K562 (cell line): ENCODE measurements at regions not wholly inside any gene's neighbourhood (a gene's known extent, or its start where the extent isn't known, plus 50 kb on each side); places are given as distances from the start of the nearest gene placed in this dataset.

Source experiments
- ATF1 ChIP-seq, 2 experiments: fragments of 450-650 bp in 1 of 2; IDR thresholded peaks; 2 replicates each; pipeline ENCODE4 v1.6.1; 2016; ENCODE audit warnings: missing compliant biosample characterization in 1 of 2, missing genetic modification characterization in 1 of 2
- ATF2 ChIP-seq: sonication (generic); formaldehyde crosslinking; IDR thresholded peaks from 2 replicates; pipeline ENCODE4 v1.8.1; 2022; ENCODE audit warnings: missing genetic modification reagents
- GATAD2A ChIP-seq: fragments of 450-650 bp; IDR thresholded peaks from 2 replicates; pipeline ENCODE4 v1.6.1; 2017
- HLTF ChIP-seq: fragments of 450-650 bp; IDR thresholded peaks from 2 replicates; pipeline ENCODE4 v1.6.1; 2016
- MAX ChIP-seq: sonication (generic); formaldehyde crosslinking; IDR thresholded peaks from 2 replicates; pipeline ENCODE4 v1.9.0; 2022; ENCODE audit warnings: mild to moderate bottlenecking, missing genetic modification reagents
- POLR2A ChIP-seq: fragments of 450-650 bp; conservative IDR thresholded peaks from 2 replicates; pipeline ENCODE4 v1.6.1; 2016
- PREB ChIP-seq: sonication (generic); formaldehyde crosslinking; IDR thresholded peaks from 2 replicates; pipeline ENCODE4 v1.8.1; 2023; ENCODE audit warnings: mild to moderate bottlenecking, missing genetic modification reagents
- REST ChIP-seq, 2 experiments: fragments of 450-650 bp; formaldehyde crosslinking in 1 of 2; IDR thresholded peaks; 2 replicates each; pipeline versions ENCODE4 v1.4.0 to v1.6.1; 2014 to 2020; ENCODE audit warnings: mild to moderate bottlenecking in 2 of 2, borderline replicate concordance in 1 of 2, low read depth in 1 of 2
- SP2 ChIP-seq: IDR thresholded peaks from 2 replicates; pipeline ENCODE4 v1.6.1; 2011; ENCODE audit warnings: mild to moderate bottlenecking, low read depth, low read length, moderate library complexity; ENCODE audit not compliant: poor library complexity, severe bottlenecking; ENCODE audit errors: extremely low read depth
- ZC3H11A ChIP-seq: IDR thresholded peaks from 2 replicates; pipeline ENCODE4 v1.6.1; 2012; ENCODE audit warnings: low read depth, low read length, improper control_type of control experiment
- ZNF274 ChIP-seq: IDR thresholded peaks from 2 replicates; pipeline ENCODE4 v1.6.1; 2011; ENCODE audit warnings: low read depth, mild to moderate bottlenecking, low read length, moderate library complexity, borderline replicate concordance

GRCh38 chr4:56160636-56161035 is 211.9 kb downstream of the CEP135 start:
- TF ChIP-seq GATAD2A, result no peak
- TF ChIP-seq ZC3H11A, result no peak
- no peak for TF ChIP-seq POLR2A
- TF ChIP-seq ATF1 (CRISPR knock-in tag; IDR thresholded peaks at IDR 0.05), result no peak
- no peak for TF ChIP-seq ATF1 (tag; IDR thresholded peaks at IDR 0.05)
- no peak for TF ChIP-seq MAX (CRISPR knock-in tag)
- TF ChIP-seq PREB (CRISPR knock-in tag), result no peak
- no peak for TF ChIP-seq SP2
- TF ChIP-seq ZNF274, result no peak
- no peak for TF ChIP-seq ATF2
- TF ChIP-seq REST (IDR thresholded peaks at IDR 0.05; ENCODE audit: borderline replicate concordance), result no peak
- no peak for TF ChIP-seq REST (CRISPR knock-in tag; IDR thresholded peaks at IDR 0.05; ENCODE audit: low read depth)
- TF ChIP-seq HLTF, result no peak
